ENCODE measurements at regions not wholly inside any gene's neighbourhood (a gene's known extent, or its start where the extent isn't known, plus 50 kb on each side); places are given as distances from the start of the nearest gene placed in this dataset.

DNA sequence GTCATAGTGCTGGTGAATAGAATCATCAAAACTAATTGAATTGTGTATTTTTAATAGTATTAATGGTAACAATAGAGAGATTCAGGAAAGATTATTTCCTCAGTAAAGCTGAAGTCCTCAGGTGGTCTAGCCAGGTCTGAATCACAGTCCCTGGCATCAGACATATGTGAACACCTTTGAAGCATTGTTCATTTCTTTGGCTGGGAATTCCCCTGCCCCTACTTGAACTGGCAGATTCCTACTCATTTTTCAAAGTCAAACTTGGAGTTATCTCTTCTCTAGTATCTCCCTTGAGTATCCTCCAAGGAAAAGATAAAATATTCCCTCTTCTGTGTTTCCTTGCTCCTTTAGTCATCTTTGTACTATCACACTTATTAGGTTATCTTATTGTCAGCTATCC lies 759.8 kb downstream of the ADGRL2 start:
- TF ChIP-seq MYC (IDR thresholded peaks at IDR 0.05; ENCODE audit: low read depth, low read length) (no peak), POLR2A (IDR thresholded peaks at IDR 0.05; ENCODE audit: extremely low read depth, insufficient read length) (no peak)
- TF ChIP-seq, protein P1, sequence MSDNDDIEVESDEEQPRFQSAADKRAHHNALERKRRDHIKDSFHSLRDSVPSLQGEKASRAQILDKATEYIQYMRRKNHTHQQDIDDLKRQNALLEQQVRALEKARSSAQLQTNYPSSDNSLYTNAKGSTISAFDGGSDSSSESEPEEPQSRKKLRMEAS (IDR thresholded peaks at IDR 0.05; ENCODE audit: low read depth, low read length) = no peak
- TF ChIP-seq, protein P2, sequence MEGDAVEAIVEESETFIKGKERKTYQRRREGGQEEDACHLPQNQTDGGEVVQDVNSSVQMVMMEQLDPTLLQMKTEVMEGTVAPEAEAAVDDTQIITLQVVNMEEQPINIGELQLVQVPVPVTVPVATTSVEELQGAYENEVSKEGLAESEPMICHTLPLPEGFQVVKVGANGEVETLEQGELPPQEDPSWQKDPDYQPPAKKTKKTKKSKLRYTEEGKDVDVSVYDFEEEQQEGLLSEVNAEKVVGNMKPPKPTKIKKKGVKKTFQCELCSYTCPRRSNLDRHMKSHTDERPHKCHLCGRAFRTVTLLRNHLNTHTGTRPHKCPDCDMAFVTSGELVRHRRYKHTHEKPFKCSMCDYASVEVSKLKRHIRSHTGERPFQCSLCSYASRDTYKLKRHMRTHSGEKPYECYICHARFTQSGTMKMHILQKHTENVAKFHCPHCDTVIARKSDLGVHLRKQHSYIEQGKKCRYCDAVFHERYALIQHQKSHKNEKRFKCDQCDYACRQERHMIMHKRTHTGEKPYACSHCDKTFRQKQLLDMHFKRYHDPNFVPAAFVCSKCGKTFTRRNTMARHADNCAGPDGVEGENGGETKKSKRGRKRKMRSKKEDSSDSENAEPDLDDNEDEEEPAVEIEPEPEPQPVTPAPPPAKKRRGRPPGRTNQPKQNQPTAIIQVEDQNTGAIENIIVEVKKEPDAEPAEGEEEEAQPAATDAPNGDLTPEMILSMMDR (IDR thresholded peaks at IDR 0.05; ENCODE audit: low read depth, low read length) = no peak
- H3K4me3 ChIP-seq (ENCODE audit: low read depth, low read length) = no peak overlapping the region
- DNase-seq (ENCODE audit: low read depth) = no peak

DNA sequence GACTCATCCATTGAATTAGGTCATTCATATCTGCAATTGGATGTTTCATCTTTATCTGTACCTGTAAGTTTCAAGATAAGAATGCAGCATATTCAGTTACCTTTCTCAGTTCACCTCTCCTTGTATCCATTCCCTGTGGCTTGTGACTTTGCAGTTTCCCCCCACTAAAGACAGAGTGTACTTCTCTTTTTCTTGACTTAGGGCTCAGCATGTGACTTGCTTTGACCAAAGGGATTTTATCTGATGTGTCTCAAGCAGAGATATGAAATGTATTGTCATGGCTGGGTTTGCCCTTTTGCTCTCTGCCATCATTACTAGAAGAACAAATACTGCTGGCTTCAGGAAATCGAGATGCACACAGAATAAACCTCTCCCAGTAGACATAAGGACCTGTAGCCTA lies 754.8 kb downstream of the ADGRL2 start:
- DNase-seq (ENCODE audit: low read depth) = no peak
- H3K4me3 ChIP-seq (ENCODE audit: low read depth, low read length) = no peak overlapping the region
- TF ChIP-seq, protein P2 (IDR thresholded peaks at IDR 0.05; ENCODE audit: low read depth, low read length) = no peak
- TF ChIP-seq MYC (IDR thresholded peaks at IDR 0.05; ENCODE audit: low read depth, low read length) (no peak), POLR2A (IDR thresholded peaks at IDR 0.05; ENCODE audit: extremely low read depth, insufficient read length) (no peak)
- TF ChIP-seq, protein P1 (IDR thresholded peaks at IDR 0.05; ENCODE audit: low read depth, low read length) = no peak

DNA sequence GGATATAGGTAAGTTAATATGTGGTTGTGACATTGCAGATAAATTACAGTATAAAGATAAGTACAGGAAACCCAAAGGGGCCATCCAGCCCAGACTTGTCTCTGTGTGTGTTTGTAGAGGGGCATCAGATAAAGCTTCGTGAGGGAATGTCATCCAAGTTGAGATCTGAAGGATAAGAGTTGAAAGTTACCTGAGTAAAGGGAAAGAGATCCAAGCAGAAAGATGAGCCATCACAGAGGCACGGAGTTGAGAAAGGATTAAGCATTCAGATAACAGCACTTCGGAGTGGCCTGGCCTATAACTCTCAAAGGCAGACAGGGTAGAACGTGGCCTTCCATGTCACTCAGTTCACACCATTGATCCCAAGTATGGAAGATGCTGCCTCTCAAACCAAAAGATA lies 749.1 kb downstream of the ADGRL2 start:
- DNase-seq (ENCODE audit: low read depth) = no peak
- TF ChIP-seq, protein P2 (IDR thresholded peaks at IDR 0.05; ENCODE audit: low read depth, low read length) = no peak
- TF ChIP-seq POLR2A (IDR thresholded peaks at IDR 0.05; ENCODE audit: extremely low read depth, insufficient read length) = no peak
- H3K4me3 ChIP-seq (ENCODE audit: low read depth, low read length) = no peak overlapping the region

DNA sequence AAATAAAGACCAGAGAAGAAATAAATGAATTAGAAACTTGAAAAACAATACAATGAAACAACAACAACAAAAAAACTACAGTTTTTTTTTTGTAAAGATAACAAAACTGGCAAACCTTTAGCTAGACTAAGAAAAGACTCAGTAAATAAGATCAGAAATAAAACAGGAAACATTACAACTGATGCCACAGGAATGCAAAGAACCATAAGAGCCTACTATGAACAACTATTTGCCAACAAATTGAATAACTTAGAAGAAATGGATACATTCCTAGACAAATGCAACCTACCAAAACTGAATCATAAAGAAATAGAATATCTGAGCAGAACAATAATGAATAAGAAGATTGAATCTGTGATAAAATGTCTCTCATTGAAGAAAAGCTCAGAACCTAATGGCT lies 742.0 kb downstream of the ADGRL2 start:
- no peak for DNase-seq (ENCODE audit: low read depth)
- TF ChIP-seq MYC (IDR thresholded peaks at IDR 0.05; ENCODE audit: low read depth, low read length) (no peak), POLR2A (IDR thresholded peaks at IDR 0.05; ENCODE audit: extremely low read depth, insufficient read length) (no peak)
- TF ChIP-seq, protein P2 (IDR thresholded peaks at IDR 0.05; ENCODE audit: low read depth, low read length) = no peak
- TF ChIP-seq, protein P1 (IDR thresholded peaks at IDR 0.05; ENCODE audit: low read depth, low read length) = no peak
- H3K4me3 ChIP-seq (ENCODE audit: low read depth, low read length) = no peak overlapping the region

DNA sequence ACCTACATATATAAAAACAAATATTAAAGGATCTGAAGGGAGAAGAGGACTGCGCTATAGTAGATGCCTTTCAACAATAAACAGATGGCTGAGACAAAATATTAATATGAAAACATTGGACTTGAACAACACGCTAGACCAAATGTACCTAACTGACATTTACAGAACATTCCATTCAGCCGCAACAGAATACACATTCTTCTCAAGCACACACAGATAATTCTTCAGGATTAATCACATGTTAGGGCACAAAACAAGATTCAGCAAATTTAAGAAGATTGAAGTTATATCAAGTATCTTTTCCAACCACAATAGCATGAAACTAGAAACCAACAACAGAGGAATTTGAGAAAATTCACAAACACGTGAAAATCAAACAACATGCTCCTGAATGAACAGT lies 741.4 kb downstream of the ADGRL2 start:
- no peak for DNase-seq (ENCODE audit: low read depth)
- no peak overlapping the region for H3K4me3 ChIP-seq (ENCODE audit: low read depth, low read length)
- TF ChIP-seq, protein P2 (IDR thresholded peaks at IDR 0.05; ENCODE audit: low read depth, low read length) = no peak
- TF ChIP-seq MYC (IDR thresholded peaks at IDR 0.05; ENCODE audit: low read depth, low read length) (no peak), POLR2A (IDR thresholded peaks at IDR 0.05; ENCODE audit: extremely low read depth, insufficient read length) (no peak)
- TF ChIP-seq, protein P1 (IDR thresholded peaks at IDR 0.05; ENCODE audit: low read depth, low read length) = no peak

DNA sequence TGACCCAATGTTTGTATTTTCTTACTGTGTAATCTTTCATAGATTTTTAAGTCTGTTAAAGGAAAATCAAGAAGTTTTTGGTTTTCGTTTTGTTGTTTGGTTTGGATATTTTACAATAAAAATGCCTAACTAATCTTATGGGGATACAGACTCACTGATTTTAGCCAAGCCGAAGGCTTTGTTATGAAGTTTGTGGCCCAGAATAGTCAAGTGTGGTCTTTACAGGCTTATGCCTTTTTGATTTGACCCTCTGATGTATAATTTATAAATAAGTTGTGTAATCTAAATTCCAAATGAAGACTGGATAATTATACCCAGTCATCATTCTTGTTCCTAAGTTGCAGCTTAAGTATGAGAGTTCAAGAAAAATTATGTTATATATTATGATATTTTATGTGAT lies 739.3 kb downstream of the ADGRL2 start:
- TF ChIP-seq, protein P2 (IDR thresholded peaks at IDR 0.05; ENCODE audit: low read depth, low read length) = no peak
- TF ChIP-seq POLR2A (IDR thresholded peaks at IDR 0.05; ENCODE audit: extremely low read depth, insufficient read length) = no peak
- TF ChIP-seq, protein P1 (IDR thresholded peaks at IDR 0.05; ENCODE audit: low read depth, low read length) = no peak
- no peak for TF ChIP-seq MYC (IDR thresholded peaks at IDR 0.05; ENCODE audit: low read depth, low read length)

More for the DNA sequence above, 739.3 kb downstream of the ADGRL2 start:
- no peak overlapping the region for H3K4me3 ChIP-seq (ENCODE audit: low read depth, low read length)
- no peak for DNase-seq (ENCODE audit: low read depth)

Measured in NB4 (cell line).